LHCN-M2 (cell line): ENCODE measurements at regions not wholly inside any gene's neighbourhood (a gene's known extent, or its start where the extent isn't known, plus 50 kb on each side); places are given as distances from the start of the nearest gene placed in this dataset.
A peak's percentile ranks its signal among the peaks of the same experiment; 100 is the strongest.
"Not testable (repeated sequence)": the region's sequence is repeated elsewhere in the genome, so short reads cannot be mapped to it uniquely, and the experiment has no call there.

Source experiments
- DNase-seq: peaks from one replicate; pipeline ENCODE4 v3.0.0-alpha.2; 2012; ENCODE audit warnings: low read depth

GRCh38 chr4:181823183-181823582 lies 420.0 kb upstream of the TENM3 start:
- no peak for DNase-seq

GRCh38 chr4:181823645-181824044 lies 419.6 kb upstream of the TENM3 start:
- no peak for DNase-seq

- DNase-seq = no peak
These were observed 417.6 kb upstream of the TENM3 start for GRCh38 chr4:181825564-181825963.

GRCh38 chr4:181827246-181827645 lies 416.0 kb upstream of the TENM3 start:
- DNase-seq = no peak

- DNase-seq = no peak
These were observed 412.7 kb upstream of the TENM3 start for GRCh38 chr4:181830404-181831035.

- no peak for DNase-seq
These were observed 409.1 kb upstream of the TENM3 start for GRCh38 chr4:181834071-181834470.

GRCh38 chr4:181835348-181835747 lies 407.9 kb upstream of the TENM3 start:
- no peak for DNase-seq

GRCh38 chr4:181838253-181838652 lies 404.9 kb upstream of the TENM3 start:
- DNase-seq = no peak

- DNase-seq = not testable (repeated sequence)
These were observed 399.4 kb upstream of the TENM3 start for GRCh38 chr4:181843797-181844196.

- DNase-seq = no peak
These were observed 397.6 kb upstream of the TENM3 start for GRCh38 chr4:181845617-181846016.

GRCh38 chr4:181846934-181847333 lies 396.3 kb upstream of the TENM3 start:
- no peak for DNase-seq

- DNase-seq = no peak
These were observed 394.8 kb upstream of the TENM3 start for GRCh38 chr4:181848357-181848756.

- no peak for DNase-seq
These were observed 393.7 kb upstream of the TENM3 start for GRCh38 chr4:181849472-181849871.

GRCh38 chr4:181853881-181854511 lies 389.2 kb upstream of the TENM3 start:
- no peak for DNase-seq

GRCh38 chr4:181855307-181855706 lies 387.9 kb upstream of the TENM3 start:
- DNase-seq = no peak

- DNase-seq = not testable (repeated sequence)
These were observed 385.7 kb upstream of the TENM3 start for GRCh38 chr4:181857471-181857870.

GRCh38 chr4:181858741-181859140 lies 384.5 kb upstream of the TENM3 start:
- DNase-seq = peak; percentile 73

GRCh38 chr4:181859439-181859838 lies 383.8 kb upstream of the TENM3 start:
- no peak for DNase-seq

- peak; percentile 49 for DNase-seq
These were observed 383.0 kb upstream of the TENM3 start for GRCh38 chr4:181860157-181860556.

GRCh38 chr4:181860668-181861067 lies 382.5 kb upstream of the TENM3 start:
- peak; percentile 60 for DNase-seq

- no peak for DNase-seq
These were observed 379.3 kb upstream of the TENM3 start for GRCh38 chr4:181863856-181864255.

- DNase-seq = peak; percentile 26
These were observed 372.9 kb upstream of the TENM3 start for GRCh38 chr4:181870326-181870725.

- no peak for DNase-seq
These were observed 368.6 kb upstream of the TENM3 start for GRCh38 chr4:181874602-181875001.
